Endothelial cell of umbilical vein (primary cell): ENCODE measurements at regions not wholly inside any gene's neighbourhood (a gene's known extent, or its start where the extent isn't known, plus 50 kb on each side); places are given as distances from the start of the nearest gene placed in this dataset.

Experiments used
- BruUV-seq: library from RNA; stranded (reverse); fragments of 400-500 nt; replicated peaks from 2 replicates; lab custom pipeline; 2021; lab: Mats Ljungman, UMichigan
- CTCF ChIA-PET: fragments of 300-600, 350-600 bp; sonication (Branson Sonifier 250); formaldehyde crosslinking; loops from one replicate; lab custom pipeline; 2021; ENCODE audit warnings: antibody characterized with exemption, inconsistent platforms; lab: Charles Lee
- POLR2A ChIA-PET: fragments of 300-600, 350-600 bp; sonication (Branson Sonifier 250); formaldehyde crosslinking; loops from one replicate; lab custom pipeline; 2021; ENCODE audit warnings: antibody characterized with exemption, inconsistent platforms; lab: Charles Lee
- DNase-seq: peaks from one replicate; pipeline ENCODE4 v3.0.0-alpha.2; 2011; ENCODE audit warnings: low read depth, low spot score
- FAIRE-seq: peaks from 2 replicates; lab custom pipeline; 2011; peaks lifted over from hg19 to GRCh38; lab: Jason Lieb, UNC
- H2AFZ ChIP-seq: 2 replicates; pipeline ENCODE4 v1.6.0; 2012; ENCODE audit warnings: low read depth, low read length, control low read depth, inconsistent platforms
- H3K27ac ChIP-seq: 2 replicates; pipeline ENCODE4 v1.5.1; 2011; ENCODE audit warnings: low read depth, mild to moderate bottlenecking, control low read depth, low read length, moderate library complexity; ENCODE audit not compliant: insufficient read depth
- H3K27me3 ChIP-seq, 2 experiments: 2 replicates each; pipeline versions ENCODE4 v1.6.0 to v1.6.1; 2011; ENCODE audit warnings: low read length in 2 of 2, mixed read lengths in 1 of 2; ENCODE audit not compliant: control insufficient read depth in 2 of 2, insufficient read depth in 2 of 2
- H3K36me3 ChIP-seq, 2 experiments: 2 replicates in 1 of 2; 3 replicates in 1 of 2; pipeline ENCODE4 v1.5.1; 2011; ENCODE audit warnings: low read length in 2 of 2, mild to moderate bottlenecking in 1 of 2, moderate library complexity in 1 of 2; ENCODE audit not compliant: control insufficient read depth in 2 of 2, insufficient read depth in 2 of 2; ENCODE audit errors: extremely low read depth in 1 of 2
- H3K4me1 ChIP-seq: 3 replicates; pipeline ENCODE4 v1.5.1; 2011; ENCODE audit warnings: mild to moderate bottlenecking, low read length; ENCODE audit not compliant: control insufficient read depth, insufficient read depth; ENCODE audit errors: extremely low read depth
- H3K4me2 ChIP-seq: 2 replicates; pipeline ENCODE4 v1.6.1; 2011; ENCODE audit warnings: low read length, control low read depth, mixed read lengths; ENCODE audit not compliant: insufficient read depth
- H3K4me3 ChIP-seq, 3 experiments: fragments of 200-600 bp in 1 of 3; sonication (generic), shearing (Covaris generic) in 1 of 3; replicated peaks in 1 of 3; 2 replicates each; pipeline ENCODE4 v1.5.1; 2011 to 2016; ENCODE audit warnings: control low read depth in 3 of 3, low read length in 3 of 3, mild to moderate bottlenecking in 2 of 3, inconsistent platforms in 1 of 3, low read depth in 1 of 3, moderate library complexity in 1 of 3; ENCODE audit not compliant: insufficient read depth in 1 of 3
- H3K79me2 ChIP-seq: 2 replicates; pipeline ENCODE4 v1.6.0; 2012; ENCODE audit warnings: low read length, inconsistent platforms; ENCODE audit not compliant: control insufficient read depth, insufficient read depth
- H3K9ac ChIP-seq: replicated peaks from 2 replicates; pipeline ENCODE3; 2011; ENCODE audit warnings: low read length, control low read depth; ENCODE audit not compliant: insufficient read depth; ENCODE audit errors: extremely low read depth
- H3K9me1 ChIP-seq: replicated peaks from 3 replicates; pipeline ENCODE4 v1.6.0; 2011; ENCODE audit warnings: mild to moderate bottlenecking, low read length; ENCODE audit not compliant: control insufficient read depth, insufficient read depth; ENCODE audit errors: extremely low read depth
- H3K9me3 ChIP-seq: replicated peaks from 2 replicates; pipeline ENCODE4 v1.5.1; 2012; ENCODE audit warnings: low read length, inconsistent platforms; ENCODE audit not compliant: control insufficient read depth, insufficient read depth
- H4K20me1 ChIP-seq: replicated peaks from 2 replicates; pipeline ENCODE3; 2011; ENCODE audit warnings: mild to moderate bottlenecking, low read length; ENCODE audit not compliant: control insufficient read depth, insufficient read depth; ENCODE audit errors: extremely low read depth
- CTCF ChIP-seq, 2 donors: IDR thresholded peaks; 1 replicate in 1 of 2; 2 replicates in 1 of 2; pipeline ENCODE4 v1.5.1; 2011; ENCODE audit warnings: low read length in 2 of 2, mild to moderate bottlenecking in 2 of 2, moderate library complexity in 2 of 2, control low read depth in 1 of 2, inconsistent platforms in 1 of 2, low read depth in 1 of 2; ENCODE audit not compliant: insufficient read depth in 1 of 2; ENCODE audit errors: extremely low read depth in 1 of 2
- EZH2 ChIP-seq: IDR thresholded peaks from 2 replicates; pipeline ENCODE4 v1.6.1; 2012; ENCODE audit warnings: borderline replicate concordance, low read depth, mild to moderate bottlenecking, moderate library complexity, low read length, inconsistent platforms; ENCODE audit not compliant: severe bottlenecking
- FOS ChIP-seq: IDR thresholded peaks from 2 replicates; pipeline ENCODE4 v1.6.1; 2011; ENCODE audit warnings: mild to moderate bottlenecking, low read length, moderate library complexity, borderline replicate concordance; ENCODE audit not compliant: insufficient read depth
- GATA2 ChIP-seq: IDR thresholded peaks from 2 replicates; pipeline ENCODE4 v1.7.0; 2011; ENCODE audit warnings: low read depth, mild to moderate bottlenecking, moderate library complexity, mixed read lengths, low read length; ENCODE audit not compliant: insufficient read length, insufficient read depth
- JUN ChIP-seq: IDR thresholded peaks from 2 replicates; pipeline ENCODE4 v1.6.1; 2011; ENCODE audit warnings: borderline replicate concordance, low read depth; ENCODE audit not compliant: insufficient read length, insufficient read depth
- MYC ChIP-seq: IDR thresholded peaks from one replicate; pipeline ENCODE4 v1.6.1; 2011; ENCODE audit warnings: mild to moderate bottlenecking, low read depth, low read length
- POLR2A ChIP-seq: IDR thresholded peaks from 2 replicates; pipeline ENCODE4 v1.6.1; 2012; ENCODE audit warnings: low read depth, mild to moderate bottlenecking, control low read depth, low read length
- POLR2AphosphoS5 ChIP-seq: IDR thresholded peaks from 2 replicates; pipeline ENCODE4 v1.6.1; 2012; ENCODE audit warnings: low read depth, mild to moderate bottlenecking, control low read depth, low read length, moderate library complexity; ENCODE audit not compliant: insufficient read depth
- dilution Hi-C: fragments of 300-500 bp; cut with MboI; formaldehyde crosslinking; loops from one replicate; pipeline ENCODE4 v1.15.0; 2019; ENCODE audit warnings: low sequenced_read_pairs; ENCODE audit not compliant: extremely low pct_ligation_motif_present
- intact Hi-C: fragments of 100-400 bp; cut with micrococcal nuclease; formaldehyde crosslinking; loops from one replicate; pipeline ENCODE4 v1.10.0; 2022
- TF ChIP-seq, protein P1 (sequence below): IDR thresholded peaks from 2 replicates; pipeline ENCODE4 v1.6.1; 2011; ENCODE audit not compliant: insufficient read depth, insufficient read length

GRCh38 chr3:139134678-139135372 is 90.1 kb upstream of the PRR23C start:
- Histone ChIP-seq H4K20me1 (no peaks in the 10 kb centered on the region), H3K36me3 (no peaks in the 10 kb centered on the region), H3K9ac (no peak overlapping the region), H3K4me1 (no peaks in the 10 kb centered on the region), H2AFZ (no peak overlapping the region), H3K9me3 (no peaks in the 10 kb centered on the region), H3K4me2 (no peak overlapping the region), H3K27me3 (no peaks in the 10 kb centered on the region), H3K79me2 (no peaks in the 10 kb centered on the region), H3K27ac (no peak overlapping the region), H3K9me1 (no peaks in the 10 kb centered on the region), H3K4me3 (no peak overlapping the region)
- FAIRE-seq, result no peak
- no TSS peak for BruUV-seq
- intact Hi-C loops, result no loop called here
- no peak for DNase-seq
- TF ChIP-seq POLR2AphosphoS5 (no peak), GATA2 (no peak), CTCF (IDR thresholded peaks at IDR 0.05; ENCODE audit: extremely low read depth in 1 of 2, insufficient read depth in 1 of 2, low read depth in 1 of 2, low read length in 2 of 2) (no peak), MYC (no peak), FOS (no peak), EZH2 (no peak), JUN (no peak), POLR2A (no peak)
- TF ChIP-seq, protein P1, sequence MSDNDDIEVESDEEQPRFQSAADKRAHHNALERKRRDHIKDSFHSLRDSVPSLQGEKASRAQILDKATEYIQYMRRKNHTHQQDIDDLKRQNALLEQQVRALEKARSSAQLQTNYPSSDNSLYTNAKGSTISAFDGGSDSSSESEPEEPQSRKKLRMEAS, result no peak
- dilution Hi-C loops, result no loop called here
- ChIA-PET POLR2A (no interaction called here), CTCF (no interaction called here)
